GM06990 (cell line): ENCODE measurements at regions not wholly inside any gene's neighbourhood (a gene's known extent, or its start where the extent isn't known, plus 50 kb on each side); places are given as distances from the start of the nearest gene placed in this dataset.

ENCODE experiments used
- DNase-seq: peaks from one replicate; pipeline ENCODE4 v3.0.0-alpha.2; 2011; ENCODE audit not compliant: insufficient read length; ENCODE audit errors: extremely low read depth
- H3K27me3 ChIP-seq: replicated peaks from 2 replicates; pipeline ENCODE4 v1.6.0; 2011; ENCODE audit warnings: low read length; ENCODE audit not compliant: control insufficient read depth, insufficient read depth
- H3K36me3 ChIP-seq: 2 replicates; pipeline ENCODE4 v1.5.1; 2011; ENCODE audit warnings: low read length; ENCODE audit not compliant: control insufficient read depth, insufficient read depth
- H3K4me3 ChIP-seq: replicated peaks from 2 replicates; pipeline ENCODE4 v1.5.1; 2011; ENCODE audit warnings: low read depth, mild to moderate bottlenecking, control low read depth, low read length
- CTCF ChIP-seq: IDR thresholded peaks from 2 replicates; pipeline ENCODE4 v1.5.1; 2011; ENCODE audit warnings: low read length, control low read depth, mild to moderate bottlenecking, inconsistent platforms; ENCODE audit not compliant: insufficient read depth, poor library complexity, severe bottlenecking

GRCh38 chr2:66242099-66242789 is 192.7 kb upstream of the MEIS1 start:
- Histone ChIP-seq H3K36me3 (no peaks in the 10 kb centered on the region), H3K27me3 (no peaks in the 10 kb centered on the region), H3K4me3 (no peak overlapping the region)
- DNase-seq, result no peak
- TF ChIP-seq CTCF, result no peak

- no peaks in the 10 kb centered on the region for H3K36me3 ChIP-seq
- no peaks in the 10 kb centered on the region for H3K27me3 ChIP-seq
- no peak for DNase-seq
- H3K4me3 ChIP-seq, result no peak overlapping the region
- TF ChIP-seq CTCF, result no peak
These were observed 194.6 kb upstream of the MEIS1 start for GRCh38 chr2:66240286-66240685.

- Histone ChIP-seq H3K36me3 (no peaks in the 10 kb centered on the region), H3K4me3 (no peak overlapping the region), H3K27me3 (no peaks in the 10 kb centered on the region)
- no peak for TF ChIP-seq CTCF
- DNase-seq, result no peak
These were observed 195.3 kb upstream of the MEIS1 start for GRCh38 chr2:66239655-66240054.

GRCh38 chr2:66237803-66238379 is 197.0 kb upstream of the MEIS1 start:
- no peak for TF ChIP-seq CTCF
- no peak for DNase-seq
- H3K4me3 ChIP-seq, result no peak overlapping the region
- no peaks in the 10 kb centered on the region for H3K36me3 ChIP-seq
- H3K27me3 ChIP-seq, result no peaks in the 10 kb centered on the region

- DNase-seq, result no peak
- no peak overlapping the region for H3K4me3 ChIP-seq
- no peak for TF ChIP-seq CTCF
- no peaks in the 10 kb centered on the region for H3K27me3 ChIP-seq
- no peaks in the 10 kb centered on the region for H3K36me3 ChIP-seq
These were observed 197.8 kb upstream of the MEIS1 start for GRCh38 chr2:66236816-66237802.
